GM19463 (cell line): ENCODE measurements at regions not wholly inside any gene's neighbourhood (a gene's known extent, or its start where the extent isn't known, plus 50 kb on each side); places are given as distances from the start of the nearest gene placed in this dataset.

Experiments
- ATAC-seq: cut with Tn5 transposase; IDR thresholded peaks from one replicate; pipeline ENCODE4 v1.9.1; 2021; ENCODE audit warnings: mild to moderate bottlenecking, moderate library complexity; ENCODE audit not compliant: unreplicated experiment

GRCh38 chr15:85306946-85307686 is 73.3 kb upstream of the AKAP13 start:
- no peak for ATAC-seq

GRCh38 chr15:85307687-85308045 is 72.7 kb upstream of the AKAP13 start:
- no peak for ATAC-seq

- ATAC-seq, result no peak
These were observed 68.8 kb upstream of the AKAP13 start for GRCh38 chr15:85311647-85312046.

GRCh38 chr15:85312486-85312885 is 67.9 kb upstream of the AKAP13 start:
- ATAC-seq, result peak; percentile 97

- ATAC-seq, result peak; percentile 8
These were observed 67.5 kb upstream of the AKAP13 start for GRCh38 chr15:85312929-85313331.

- ATAC-seq, result no peak
These were observed 67.1 kb upstream of the AKAP13 start for GRCh38 chr15:85313339-85313738.

GRCh38 chr15:85314146-85314545 is 66.3 kb upstream of the AKAP13 start:
- ATAC-seq, result no peak

- ATAC-seq, result no peak
These were observed 65.8 kb upstream of the AKAP13 start for GRCh38 chr15:85314633-85315032.

- ATAC-seq, result no peak
These were observed 64.0 kb upstream of the AKAP13 start for GRCh38 chr15:85316244-85316934.

- peak; percentile 93 for ATAC-seq
These were observed 62.2 kb upstream of the AKAP13 start for GRCh38 chr15:85318048-85318731.

GRCh38 chr15:85318732-85319076 is 61.7 kb upstream of the AKAP13 start:
- ATAC-seq, result peak; percentile 17

GRCh38 chr15:85324202-85324601 is 56.2 kb upstream of the AKAP13 start:
- no peak for ATAC-seq

GRCh38 chr15:85325834-85326233 is 54.6 kb upstream of the AKAP13 start:
- no peak for ATAC-seq

GRCh38 chr15:85326291-85326690 is 54.1 kb upstream of the AKAP13 start:
- no peak for ATAC-seq

GRCh38 chr15:85327820-85328219 is 52.6 kb upstream of the AKAP13 start:
- no peak for ATAC-seq

- ATAC-seq, result peak; percentile 53
These were observed 50.6 kb upstream of the AKAP13 start for GRCh38 chr15:85329561-85330422.
